ENCODE measurements at regions not wholly inside any gene's neighbourhood (a gene's known extent, or its start where the extent isn't known, plus 50 kb on each side); places are given as distances from the start of the nearest gene placed in this dataset.
"Not testable (repeated sequence)": the region's sequence is repeated elsewhere in the genome, so short reads cannot be mapped to it uniquely, and the experiment has no call there.

DNA sequence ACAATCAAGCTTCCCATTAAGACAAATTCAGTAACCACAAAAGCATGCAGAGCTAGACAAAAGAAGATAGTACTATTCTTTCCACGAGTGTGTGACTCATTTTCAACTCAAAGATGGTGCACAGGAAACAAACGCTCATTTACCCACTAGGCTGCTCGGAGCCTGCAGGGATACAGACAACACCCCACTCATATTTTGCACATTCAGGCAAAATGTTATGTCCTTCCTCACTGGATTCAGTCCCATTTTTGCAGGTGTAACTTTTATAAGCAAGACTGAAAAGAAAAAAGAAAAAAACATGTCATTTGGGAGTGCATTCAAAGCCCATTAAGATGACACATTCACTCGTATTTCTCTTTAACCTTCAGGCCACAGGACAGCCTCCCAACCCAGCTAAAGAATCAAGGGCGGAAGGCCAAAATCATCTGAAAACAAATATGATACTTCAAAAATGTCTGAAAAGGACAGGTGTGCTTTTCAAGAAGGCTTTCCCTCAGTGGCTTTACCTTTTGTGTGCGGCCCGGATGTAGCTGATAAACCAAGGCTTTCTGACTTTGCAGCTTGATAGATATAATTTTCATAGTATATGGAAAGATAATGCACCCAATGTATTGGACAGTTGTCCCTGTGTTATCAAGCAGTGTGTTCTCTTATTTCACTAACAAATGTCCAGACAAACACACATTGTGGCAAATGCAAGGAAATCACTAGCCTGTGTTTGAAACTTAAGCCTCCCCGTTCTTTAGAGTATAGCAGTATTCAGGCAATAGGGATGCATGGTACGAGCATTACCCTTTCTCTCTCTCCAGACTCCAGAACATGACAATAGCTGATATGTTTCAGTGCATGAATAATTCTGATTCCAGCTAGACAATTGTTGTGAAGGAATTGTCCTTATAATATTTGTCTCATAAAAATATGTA, 147.8 kb upstream of the KRR1 start:
- peak; percentile 30 for DNase-seq

GRCh38 chr12:75658286-75658685, 146.9 kb upstream of the KRR1 start:
- no peak for DNase-seq

DNA sequence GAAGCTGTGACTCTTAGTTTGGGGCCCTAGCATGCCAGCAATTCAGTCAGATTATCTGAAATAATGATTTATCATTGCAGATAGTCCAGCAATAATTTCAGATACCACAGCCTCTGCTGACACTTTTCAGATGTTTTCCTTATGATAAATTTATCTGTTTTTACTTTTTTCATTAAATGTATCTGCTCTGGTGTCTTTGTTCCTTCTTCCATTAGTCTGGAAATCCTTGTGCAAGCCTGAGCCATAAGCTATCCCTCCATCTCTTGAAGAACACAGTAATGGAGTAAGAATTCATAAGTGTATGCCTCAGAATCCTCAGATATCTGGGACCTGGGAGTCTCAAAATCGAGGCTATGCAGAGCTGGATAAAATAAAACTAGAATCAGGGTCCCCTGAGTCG, 146.4 kb upstream of the KRR1 start:
- no peak for DNase-seq

- not testable (repeated sequence) for DNase-seq
These were observed 145.9 kb upstream of the KRR1 start for GRCh38 chr12:75657354-75657753.

- peak; percentile 75 for DNase-seq
These were observed 145.2 kb upstream of the KRR1 start for GRCh38 chr12:75656648-75657047.

- DNase-seq = no peak
These were observed 144.8 kb upstream of the KRR1 start for GRCh38 chr12:75656210-75656609.

DNA sequence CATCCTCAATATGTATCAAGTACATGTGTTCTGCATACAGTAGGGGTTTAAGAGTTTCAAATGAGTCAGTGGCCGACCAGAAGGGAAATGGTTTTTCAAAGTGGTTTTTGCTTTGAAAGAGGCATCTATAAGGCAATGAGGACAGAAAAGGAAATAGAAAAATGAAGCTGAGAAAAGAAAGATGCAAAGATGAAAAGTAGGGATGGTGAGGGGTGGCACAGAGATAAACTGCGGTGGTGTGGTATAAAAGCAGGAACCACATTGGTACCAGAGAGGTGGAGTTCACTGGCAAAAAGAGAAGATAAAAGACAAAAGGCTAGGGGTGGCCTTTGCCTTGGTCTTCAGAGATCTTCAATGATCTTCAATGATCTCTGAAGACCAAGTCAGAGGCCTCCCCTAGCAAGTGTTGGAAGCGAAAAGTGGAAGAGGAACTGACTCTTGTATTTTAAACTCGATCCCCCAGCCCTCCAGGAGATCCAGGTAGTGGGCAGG, 144.0 kb upstream of the KRR1 start:
- no peak for DNase-seq

GRCh38 chr12:75651342-75651695, 139.9 kb upstream of the KRR1 start:
- no peak for DNase-seq

DNA sequence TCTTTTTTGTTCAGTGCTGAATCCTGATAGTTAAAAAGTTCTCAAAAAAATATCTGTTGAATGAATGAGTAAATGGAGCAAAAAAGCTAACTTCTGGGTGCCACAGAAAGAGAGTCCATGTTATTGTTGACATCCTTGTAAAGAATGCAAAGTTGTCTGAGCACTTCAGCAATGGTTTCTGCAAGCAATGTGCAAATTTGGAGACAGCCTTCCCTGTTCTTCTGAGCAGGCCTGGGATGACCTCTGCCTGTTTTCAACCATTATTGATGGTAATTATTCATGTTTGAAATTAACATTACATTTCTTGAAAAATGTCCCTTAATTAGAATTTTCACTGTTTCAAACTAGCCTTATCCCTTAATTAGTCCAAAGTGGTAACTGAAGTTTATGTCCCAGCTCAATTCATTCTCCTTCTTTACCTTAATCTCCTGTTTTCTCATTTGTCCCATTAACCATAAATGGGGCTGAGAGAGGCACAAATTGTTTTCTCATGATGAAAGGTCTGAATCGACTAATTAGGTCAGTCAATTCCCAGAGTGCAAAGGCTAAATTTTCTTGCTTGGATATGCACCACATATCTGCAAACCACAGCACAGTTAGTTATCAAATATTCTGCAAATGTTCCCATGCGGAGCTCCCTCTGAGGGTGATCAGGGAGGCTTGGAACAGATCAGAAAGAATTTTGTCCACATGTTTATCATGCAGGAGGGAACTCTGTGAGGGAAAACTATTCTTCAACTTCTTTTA, 139.4 kb upstream of the KRR1 start:
- DNase-seq = no peak

DNA sequence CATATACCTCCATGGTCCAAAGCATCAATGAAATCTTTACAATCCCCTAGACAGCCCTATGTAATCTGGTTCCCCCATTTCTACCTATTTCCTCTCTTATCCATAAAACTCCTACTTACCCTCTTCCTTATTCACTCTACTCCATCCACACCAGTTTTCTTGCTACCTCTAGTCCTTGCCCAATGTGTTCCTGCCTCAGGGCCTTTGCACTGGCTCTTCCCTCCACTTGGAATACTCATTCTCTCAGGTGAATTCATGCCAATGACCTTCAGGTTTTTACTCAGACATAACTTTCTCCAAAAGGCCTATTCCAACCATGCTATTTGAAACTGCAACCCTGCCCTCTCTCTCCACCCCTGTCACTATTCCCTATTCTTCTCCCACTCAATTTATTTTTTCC, 138.7 kb upstream of the KRR1 start:
- DNase-seq = no peak

DNA sequence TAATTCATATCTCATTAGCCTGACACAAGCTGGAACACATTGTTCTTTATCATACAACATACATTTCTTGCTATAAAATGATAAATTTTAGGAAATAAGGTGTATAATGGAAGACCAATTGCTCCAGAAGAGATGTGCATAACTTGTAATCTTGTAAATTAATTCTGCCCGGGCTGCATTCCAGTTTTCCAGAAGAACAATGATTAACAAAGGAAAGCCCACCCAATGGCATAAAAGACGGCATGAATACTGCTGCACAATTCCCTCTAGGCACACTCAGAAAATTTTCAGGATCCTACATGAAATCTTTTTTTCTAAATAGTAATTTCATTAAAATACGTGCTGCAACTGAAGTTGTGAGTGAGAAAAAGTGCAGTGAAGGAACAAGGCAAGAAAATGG, 137.4 kb upstream of the KRR1 start:
- DNase-seq = no peak

DNA sequence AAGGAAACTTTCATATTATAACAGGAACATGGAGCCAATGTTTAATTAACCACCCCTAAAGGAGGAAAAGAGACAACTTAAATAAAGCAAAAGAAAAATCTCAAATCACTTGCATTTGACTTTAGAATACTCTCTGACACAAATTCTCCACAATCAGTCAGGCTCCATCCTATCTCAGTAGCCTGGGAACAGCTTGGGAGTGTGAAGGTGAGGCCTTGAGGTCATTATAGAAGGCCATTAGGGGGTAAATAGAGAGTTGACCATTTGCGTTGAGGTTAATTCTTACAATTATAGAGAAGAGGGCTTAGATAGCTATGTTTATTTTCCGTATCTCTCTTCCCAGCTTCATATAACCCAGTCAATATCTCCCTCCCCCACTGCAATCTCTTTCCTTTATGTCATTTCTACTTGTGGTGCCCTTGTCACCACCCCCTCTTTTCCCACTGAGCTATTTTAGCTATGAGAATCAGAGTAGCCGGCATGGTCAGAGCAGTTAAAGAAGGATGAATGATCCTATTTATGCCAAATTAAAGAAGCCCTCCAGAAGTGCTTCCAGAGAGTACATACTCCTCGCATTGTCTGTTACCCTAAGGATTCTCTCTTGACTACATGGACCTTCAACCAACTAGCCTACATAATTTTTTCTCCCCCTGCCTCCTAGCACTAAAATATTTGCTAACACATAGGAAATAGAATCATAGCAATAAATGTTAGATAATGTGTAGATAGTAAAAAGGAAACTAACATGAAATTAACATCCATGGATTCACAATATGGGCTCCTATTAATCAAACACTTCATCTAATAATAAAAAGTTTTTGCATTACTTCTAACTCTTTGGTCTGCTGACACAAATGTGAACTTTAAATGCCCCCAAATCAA, 135.2 kb upstream of the KRR1 start:
- no peak for DNase-seq

DNA sequence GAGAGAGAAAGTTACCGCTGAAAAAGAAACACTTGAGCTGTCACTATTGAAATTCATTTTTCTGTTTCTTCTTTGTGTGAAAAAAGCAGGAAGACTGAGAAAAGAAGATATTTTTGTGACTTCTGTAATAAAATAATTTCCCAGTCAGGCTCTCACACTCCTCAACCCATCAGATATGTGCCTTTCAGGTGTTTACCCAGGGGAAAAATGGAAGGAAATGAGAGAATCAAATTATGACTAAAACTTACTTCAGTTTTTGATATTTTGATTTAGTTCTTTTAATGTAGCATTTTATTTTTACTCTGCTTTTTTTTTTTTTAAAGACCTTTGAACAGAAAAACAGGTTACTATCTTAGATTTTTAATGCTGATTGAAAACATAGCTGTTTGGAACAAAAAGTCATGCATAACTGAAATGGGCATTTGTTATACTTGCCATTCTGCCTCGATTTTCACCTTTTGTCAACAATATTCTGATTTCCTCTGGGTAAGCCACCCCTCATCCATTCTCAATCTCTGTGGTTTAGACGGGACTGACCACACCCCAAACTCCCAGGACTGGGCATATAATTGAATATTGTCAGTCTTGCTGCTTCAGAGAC, 133.2 kb upstream of the KRR1 start:
- no peak for DNase-seq

DNA sequence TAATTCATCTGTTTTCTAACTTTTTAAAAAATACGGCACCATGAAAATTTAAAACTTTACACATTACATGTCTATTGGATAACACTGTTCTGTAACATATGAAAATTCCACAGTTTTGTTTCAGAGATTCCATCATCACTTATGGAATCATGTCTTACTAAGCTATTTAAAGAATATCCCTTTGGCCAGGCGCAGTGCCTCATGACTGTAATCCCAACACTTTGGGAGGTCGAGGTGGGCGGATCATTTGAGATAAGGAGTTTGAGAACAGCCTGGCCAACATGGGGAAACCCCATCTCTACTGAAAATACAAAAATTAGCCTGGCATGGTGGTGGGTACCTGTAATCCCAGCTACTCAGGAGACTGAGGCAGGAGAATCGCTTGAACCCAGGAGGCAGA, 131.7 kb upstream of the KRR1 start:
- not testable (repeated sequence) for DNase-seq

DNA sequence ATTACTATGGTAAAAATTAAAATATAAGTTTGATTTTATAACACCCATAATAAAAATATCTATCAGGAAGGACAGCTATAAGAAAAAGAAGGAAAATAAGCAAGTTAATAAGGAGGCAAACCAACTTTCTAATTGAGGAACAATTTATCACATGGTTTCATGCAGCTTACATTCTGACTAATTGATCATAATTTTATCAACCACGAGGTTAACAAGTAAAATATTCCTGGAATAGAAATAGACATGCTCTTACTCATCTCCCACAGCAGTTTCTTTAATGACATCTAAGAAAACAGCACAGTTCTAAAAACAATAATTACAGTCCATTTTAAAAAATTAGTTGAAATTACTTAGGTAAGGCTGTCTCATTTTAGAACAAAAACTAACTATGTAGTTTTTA, 130.8 kb upstream of the KRR1 start:
- no peak for DNase-seq

DNA sequence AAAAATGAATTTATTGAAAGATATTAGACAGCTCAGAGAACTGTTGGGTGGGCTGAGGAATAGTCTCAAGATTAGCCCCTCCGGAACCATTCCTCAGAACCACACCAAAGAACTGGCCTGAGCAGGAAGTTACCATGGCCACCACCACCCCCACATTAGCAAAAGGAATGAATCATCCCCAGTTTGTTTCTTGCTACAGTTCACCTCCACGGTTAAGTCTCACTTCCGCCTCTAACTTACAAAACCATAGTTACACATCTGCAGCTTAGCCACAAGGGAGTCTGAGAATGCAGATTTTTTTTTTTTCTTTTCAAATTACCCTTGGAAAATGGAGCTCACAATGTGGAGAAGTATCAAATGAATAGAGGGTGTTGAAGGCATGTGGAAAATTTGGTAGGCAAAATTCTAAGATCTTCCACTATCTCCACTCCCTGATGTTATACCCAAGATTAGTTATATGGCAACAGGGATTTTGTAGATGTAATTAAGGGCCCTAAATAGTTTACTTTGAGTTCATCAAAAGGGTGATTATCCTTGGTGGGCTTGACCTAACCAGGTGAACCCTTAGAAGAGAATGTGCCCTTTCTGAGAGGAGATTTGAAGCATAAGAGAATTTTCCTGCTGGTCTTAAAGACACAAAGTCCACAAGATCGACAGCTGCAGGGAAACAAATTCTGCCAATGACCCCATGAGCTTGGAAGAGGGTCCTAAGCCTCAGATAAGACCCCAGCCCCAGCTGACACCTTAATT, 129.8 kb upstream of the KRR1 start:
- peak; percentile 68 for DNase-seq

DNA sequence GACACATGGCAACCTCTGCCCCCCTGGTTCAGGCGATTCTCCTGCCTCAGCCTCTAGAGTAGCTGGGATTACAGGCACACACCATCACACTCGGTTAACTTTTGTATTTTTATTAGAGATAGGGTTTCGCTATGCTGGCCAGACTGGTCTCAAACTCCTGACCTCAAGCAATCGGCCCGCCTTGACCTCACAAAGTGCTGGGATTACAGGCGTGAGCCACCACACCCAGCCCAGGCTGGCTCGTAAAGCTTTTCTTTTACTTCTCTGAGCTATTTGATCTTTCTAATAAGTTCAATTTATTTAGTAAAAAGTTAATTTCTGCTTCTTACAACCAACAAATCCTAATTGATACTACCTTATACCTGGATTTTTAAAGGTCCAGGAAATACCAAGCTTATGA, 127.4 kb upstream of the KRR1 start:
- no peak for DNase-seq

DNA sequence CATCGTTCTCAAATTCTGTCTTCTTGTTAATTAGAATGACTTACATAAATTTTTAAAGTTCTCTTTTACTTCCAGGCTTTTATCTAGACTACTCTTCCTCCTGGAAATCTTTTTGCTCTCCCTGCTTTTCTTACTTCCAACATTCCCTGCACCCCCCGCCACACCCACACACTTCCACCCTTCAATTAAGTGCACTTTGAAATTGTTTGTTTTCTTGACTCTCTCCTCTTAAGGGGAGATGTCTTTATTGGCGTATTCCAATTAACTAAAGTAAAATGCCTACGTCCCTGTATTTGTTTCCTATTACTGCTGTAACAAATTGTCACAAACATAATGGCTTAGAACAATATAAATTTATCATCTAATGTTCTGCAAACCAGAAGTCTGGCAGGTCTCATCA, 125.2 kb upstream of the KRR1 start:
- no peak for DNase-seq

DNA sequence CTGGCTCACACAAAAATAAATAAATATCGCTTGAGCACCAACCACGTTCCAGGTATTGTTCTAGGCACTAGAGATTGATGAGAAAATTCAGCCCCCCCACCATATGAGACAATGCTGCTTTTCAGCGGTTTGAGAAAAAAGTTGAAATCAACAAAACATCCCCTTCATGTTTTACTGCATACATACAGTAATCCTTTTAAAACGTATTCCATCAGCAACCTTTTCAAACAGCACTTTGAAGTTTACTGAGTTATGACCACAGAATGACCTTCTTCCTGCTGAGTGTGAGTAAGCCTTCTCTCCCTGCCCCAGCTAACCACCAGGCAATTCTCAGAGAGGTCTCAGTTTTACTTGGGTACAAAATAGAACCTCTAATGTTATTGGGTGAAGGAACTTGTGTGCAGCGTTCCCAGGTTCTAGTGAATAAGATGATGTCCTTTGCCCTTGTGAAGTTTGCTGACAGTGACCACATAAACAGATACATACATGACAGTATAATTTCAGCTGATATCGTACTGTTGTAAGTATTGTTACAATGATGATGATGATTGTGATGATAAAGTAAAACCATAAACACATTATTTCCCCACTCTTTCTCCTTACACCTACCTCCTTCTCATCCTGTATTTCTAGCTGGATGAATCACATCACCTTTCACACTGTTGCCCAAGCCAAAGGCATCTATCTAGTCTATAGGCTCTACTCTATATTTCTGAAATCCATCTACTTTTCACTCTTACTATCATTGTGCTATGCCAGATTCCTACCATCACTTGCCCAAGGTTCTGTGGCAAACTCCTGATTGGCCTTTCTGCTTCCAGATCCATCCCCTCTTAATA, 124.4 kb upstream of the KRR1 start:
- DNase-seq = peak; percentile 25

DNA sequence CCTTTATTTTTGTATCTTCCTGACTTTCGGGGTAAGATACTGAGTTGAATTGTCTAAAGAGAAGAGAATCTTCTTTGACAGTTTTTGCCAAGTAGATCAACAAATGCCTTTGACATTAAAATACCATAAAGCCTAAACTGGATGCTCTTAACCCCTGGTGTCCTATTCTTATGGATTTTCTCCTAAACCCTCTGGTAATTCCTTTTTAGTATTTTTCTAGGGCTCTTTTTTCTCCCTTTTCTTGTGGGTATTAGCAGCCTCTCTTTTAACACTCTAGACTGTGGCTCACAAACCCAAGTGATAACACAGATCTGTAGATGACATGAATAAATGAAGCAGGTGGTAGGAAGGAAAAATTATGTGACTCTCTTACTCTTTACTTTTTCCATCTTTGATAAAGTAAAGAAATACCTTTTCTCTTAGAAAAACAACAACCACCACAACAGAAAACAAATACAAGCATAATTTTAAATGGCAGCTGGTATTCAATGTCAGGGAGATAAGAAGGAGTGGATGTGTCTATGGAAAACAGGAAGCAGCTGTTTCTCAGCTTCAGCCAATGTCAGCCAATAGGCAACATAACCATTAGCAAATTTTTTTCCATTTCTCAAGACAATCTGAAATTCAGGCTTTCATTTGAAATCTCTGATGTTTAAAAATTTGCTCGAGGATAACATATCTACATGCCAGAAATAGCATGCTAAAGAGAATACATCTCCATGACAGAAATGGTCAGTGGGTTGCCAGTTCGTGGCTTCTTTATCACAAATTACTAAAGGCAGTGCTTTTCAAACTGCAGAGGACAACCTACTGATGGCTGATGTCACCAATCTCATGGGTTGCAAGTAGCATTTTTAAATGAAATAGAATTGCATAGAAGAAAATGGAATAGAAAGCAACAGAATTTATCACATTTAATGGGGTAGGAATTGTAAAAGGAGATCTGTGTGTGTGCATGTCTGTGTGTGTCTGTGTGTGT, 123.1 kb upstream of the KRR1 start:
- DNase-seq = no peak

Data from amniotic stem cell (primary cell).